ENCODE measurements at regions not wholly inside any gene's neighbourhood (a gene's known extent, or its start where the extent isn't known, plus 50 kb on each side); places are given as distances from the start of the nearest gene placed in this dataset.

DNA sequence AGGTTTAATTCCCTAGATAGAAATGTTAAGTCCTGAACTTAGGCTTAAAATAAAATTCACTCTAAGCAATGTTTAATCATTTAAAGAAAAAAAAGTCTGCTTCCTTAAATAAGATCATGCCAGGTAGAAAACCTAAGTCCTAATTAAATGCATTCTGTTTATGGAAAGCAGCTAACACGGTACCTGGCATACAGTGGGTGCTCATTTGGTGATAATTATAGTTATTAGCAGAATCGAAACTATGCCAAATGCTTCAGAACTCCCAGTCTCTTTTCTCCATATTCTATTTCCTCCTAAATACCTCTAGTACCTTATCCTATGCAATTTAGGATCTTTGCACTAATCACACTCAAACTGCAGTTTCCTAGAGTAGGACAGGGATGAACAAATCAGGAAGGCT, 331.8 kb downstream of the EPHA7 start:
- H3K27ac ChIP-seq (ENCODE audit: low read depth in 1 of 2, low read length in 2 of 2): no peak overlapping the region
- Mint-ChIP-seq H3K36me3 (no peaks in the 10 kb centered on the region), H3K27ac (no peak overlapping the region), H3K9me3 (peaks cover 0 to 4% (median 0%) of the 10 kb centered on the region in 7 donors), H3K4me3 (no peak overlapping the region), H3K4me1 (no peaks in the 10 kb centered on the region), H3K27me3 (ENCODE audit: low read depth in 3 of 3) (no peaks in the 10 kb centered on the region)
- no peak overlapping the region for H3K9ac ChIP-seq (ENCODE audit: insufficient read depth, low read length, poor library complexity, severe bottlenecking)
- no peak overlapping the region for H3K4me3 ChIP-seq (replicated peaks in 1 of 3; ENCODE audit: low read depth in 2 of 3, low read length in 3 of 3)
- H3K36me3 ChIP-seq (replicated peaks in 1 of 2; ENCODE audit: control insufficient read depth in 1 of 2, insufficient read depth in 2 of 2, low read length in 2 of 2): no peaks in the 10 kb centered on the region
- TF ChIP-seq, protein P1, sequence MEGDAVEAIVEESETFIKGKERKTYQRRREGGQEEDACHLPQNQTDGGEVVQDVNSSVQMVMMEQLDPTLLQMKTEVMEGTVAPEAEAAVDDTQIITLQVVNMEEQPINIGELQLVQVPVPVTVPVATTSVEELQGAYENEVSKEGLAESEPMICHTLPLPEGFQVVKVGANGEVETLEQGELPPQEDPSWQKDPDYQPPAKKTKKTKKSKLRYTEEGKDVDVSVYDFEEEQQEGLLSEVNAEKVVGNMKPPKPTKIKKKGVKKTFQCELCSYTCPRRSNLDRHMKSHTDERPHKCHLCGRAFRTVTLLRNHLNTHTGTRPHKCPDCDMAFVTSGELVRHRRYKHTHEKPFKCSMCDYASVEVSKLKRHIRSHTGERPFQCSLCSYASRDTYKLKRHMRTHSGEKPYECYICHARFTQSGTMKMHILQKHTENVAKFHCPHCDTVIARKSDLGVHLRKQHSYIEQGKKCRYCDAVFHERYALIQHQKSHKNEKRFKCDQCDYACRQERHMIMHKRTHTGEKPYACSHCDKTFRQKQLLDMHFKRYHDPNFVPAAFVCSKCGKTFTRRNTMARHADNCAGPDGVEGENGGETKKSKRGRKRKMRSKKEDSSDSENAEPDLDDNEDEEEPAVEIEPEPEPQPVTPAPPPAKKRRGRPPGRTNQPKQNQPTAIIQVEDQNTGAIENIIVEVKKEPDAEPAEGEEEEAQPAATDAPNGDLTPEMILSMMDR (IDR thresholded peaks at IDR 0.05): no peak
- H3K27me3 ChIP-seq (ENCODE audit: control insufficient read depth in 2 of 2, insufficient read depth in 2 of 2, low read length in 2 of 2): no peaks in the 10 kb centered on the region
- intact Hi-C loops (cut with micrococcal nuclease): no loop called here
- H4K20me1 ChIP-seq (ENCODE audit: insufficient read depth, low read length): no peaks in the 10 kb centered on the region
- DNase-seq: no peak
- no CpG with 5 or more reads among the region's 2 CpGs for WGBS (ENCODE audit: insufficient coverage)
- peaks cover 0 to 2% of the 10 kb centered on the region in 2 donors for H3K9me3 ChIP-seq (replicated peaks in 1 of 2; ENCODE audit: control insufficient read depth in 1 of 2, insufficient read depth in 1 of 2, low read length in 2 of 2)
- no peaks in the 10 kb centered on the region for H3K4me1 ChIP-seq (ENCODE audit: control insufficient read depth in 1 of 2, insufficient read depth in 2 of 2, low read length in 2 of 2)
- no peak overlapping the region for H3K4me2 ChIP-seq (replicated peaks; ENCODE audit: extremely low read depth, low read length, poor library complexity, severe bottlenecking)
- no peak overlapping the region for H2AFZ ChIP-seq (ENCODE audit: insufficient read depth, low read depth, low read length, poor library complexity, severe bottlenecking)
- H3K79me2 ChIP-seq (ENCODE audit: insufficient read depth, low read length): no peaks in the 10 kb centered on the region

GRCh38 chr6:93086351-93086750, 333.0 kb downstream of the EPHA7 start:
- Histone ChIP-seq H2AFZ (ENCODE audit: insufficient read depth, low read depth, low read length, poor library complexity, severe bottlenecking) (no peak overlapping the region), H3K9ac (ENCODE audit: insufficient read depth, low read length, poor library complexity, severe bottlenecking) (no peak overlapping the region), H3K9me3 (replicated peaks in 1 of 2; ENCODE audit: control insufficient read depth in 1 of 2, insufficient read depth in 1 of 2, low read length in 2 of 2) (no peaks in the 10 kb centered on the region), H3K79me2 (ENCODE audit: insufficient read depth, low read length) (no peaks in the 10 kb centered on the region), H3K4me3 (replicated peaks in 1 of 3; ENCODE audit: low read depth in 2 of 3, low read length in 3 of 3) (no peak overlapping the region), H3K36me3 (replicated peaks in 1 of 2; ENCODE audit: control insufficient read depth in 1 of 2, insufficient read depth in 2 of 2, low read length in 2 of 2) (no peaks in the 10 kb centered on the region), H3K27ac (ENCODE audit: low read depth in 1 of 2, low read length in 2 of 2) (no peak overlapping the region), H3K4me1 (ENCODE audit: control insufficient read depth in 1 of 2, insufficient read depth in 2 of 2, low read length in 2 of 2) (no peaks in the 10 kb centered on the region), H3K4me2 (replicated peaks; ENCODE audit: extremely low read depth, low read length, poor library complexity, severe bottlenecking) (no peak overlapping the region), H4K20me1 (ENCODE audit: insufficient read depth, low read length) (no peaks in the 10 kb centered on the region), H3K27me3 (ENCODE audit: control insufficient read depth in 2 of 2, insufficient read depth in 2 of 2, low read length in 2 of 2) (no peaks in the 10 kb centered on the region)
- no peak for DNase-seq
- H3K4me1 Mint-ChIP-seq: no peaks in the 10 kb centered on the region
- no peak overlapping the region for H3K4me3 Mint-ChIP-seq
- intact Hi-C loops (cut with micrococcal nuclease): no loop called here
- H3K9me3 Mint-ChIP-seq: no peaks in the 10 kb centered on the region
- TF ChIP-seq, protein P1 (IDR thresholded peaks at IDR 0.05): no peak
- no peaks in the 10 kb centered on the region for H3K36me3 Mint-ChIP-seq
- H3K27ac Mint-ChIP-seq: no peak overlapping the region
- H3K27me3 Mint-ChIP-seq (ENCODE audit: low read depth in 3 of 3): no peaks in the 10 kb centered on the region
